ENCODE measurements at regions not wholly inside any gene's neighbourhood (a gene's known extent, or its start where the extent isn't known, plus 50 kb on each side); places are given as distances from the start of the nearest gene placed in this dataset.
A peak's percentile ranks its signal among the peaks of the same experiment; 100 is the strongest.

DNA sequence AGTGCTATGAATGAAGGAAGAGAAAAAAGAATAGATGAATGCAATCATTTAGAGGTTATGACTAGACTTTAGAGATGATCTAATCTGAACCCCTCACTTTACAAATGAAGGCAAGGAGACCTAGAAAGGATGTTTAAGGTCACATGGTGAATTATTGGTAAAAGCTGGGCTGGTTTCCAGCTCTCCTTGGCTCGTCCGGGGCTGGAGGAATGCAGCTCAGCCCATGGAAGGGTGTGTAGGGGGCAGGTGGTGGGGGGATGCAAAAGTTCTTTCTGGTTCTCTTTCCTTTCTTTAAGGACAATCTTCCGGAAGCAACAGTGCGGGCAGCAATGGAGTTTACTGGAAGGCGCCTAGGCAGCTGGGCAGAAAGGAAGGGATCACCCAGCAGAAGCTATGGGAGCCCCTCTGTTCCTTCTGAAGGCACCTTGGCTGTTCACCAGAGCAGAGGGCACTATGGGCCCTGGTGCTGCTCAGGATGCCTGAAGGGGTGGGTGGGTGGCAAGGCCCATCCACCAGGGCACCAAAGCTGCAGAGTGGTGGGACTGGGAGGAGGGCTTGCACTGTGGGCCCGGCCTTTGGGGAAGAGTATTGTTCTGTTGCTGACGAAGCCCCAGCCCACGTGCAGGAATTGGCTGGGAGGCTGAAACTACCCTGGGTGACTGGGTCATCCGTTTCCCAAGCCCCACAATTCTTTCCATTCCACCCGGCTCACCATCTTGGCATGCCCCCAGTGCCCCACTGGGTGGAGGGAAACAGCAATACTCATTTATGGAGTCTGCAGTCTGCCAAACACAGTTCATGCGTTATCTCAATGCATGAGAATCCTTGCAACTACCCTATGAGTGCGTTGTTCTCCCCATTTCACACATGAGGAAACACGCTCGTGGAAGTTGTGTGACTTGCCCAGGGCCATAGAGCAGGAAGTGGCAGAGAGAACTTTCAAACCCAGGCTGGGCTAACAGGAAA, 78.2 kb downstream of the IRF2BPL start:
- no peak for DNase-seq (ENCODE audit: low read depth, low spot score)
- H3K27ac ChIP-seq (ENCODE audit: low read depth, low read length) = peak overlapping the region; percentile 52
- no peaks in the 10 kb centered on the region for H3K9me3 ChIP-seq (ENCODE audit: control insufficient read depth, insufficient read depth, low read length)
- no peaks in the 10 kb centered on the region for H3K27me3 ChIP-seq (ENCODE audit: control insufficient read depth, insufficient read depth, low read length)
- ChIA-PET POLR2A (interaction anchor here (0.6 to 1.0 kb wide), 3 partner anchors 11 to 46 kb away, joined by 4 to 11 read pairs (median 5); no protein-coding TSS in a partner anchor), CTCF (interaction anchor here (0.6 to 1.6 kb wide), 5 partner anchors 34 to 366 kb away, joined by 3 to 12 read pairs (median 5); no protein-coding TSS in a partner anchor)
- no peak overlapping the region for H3K4me3 ChIP-seq (ENCODE audit: low read depth, low read length)
- TF ChIP-seq, protein P1, sequence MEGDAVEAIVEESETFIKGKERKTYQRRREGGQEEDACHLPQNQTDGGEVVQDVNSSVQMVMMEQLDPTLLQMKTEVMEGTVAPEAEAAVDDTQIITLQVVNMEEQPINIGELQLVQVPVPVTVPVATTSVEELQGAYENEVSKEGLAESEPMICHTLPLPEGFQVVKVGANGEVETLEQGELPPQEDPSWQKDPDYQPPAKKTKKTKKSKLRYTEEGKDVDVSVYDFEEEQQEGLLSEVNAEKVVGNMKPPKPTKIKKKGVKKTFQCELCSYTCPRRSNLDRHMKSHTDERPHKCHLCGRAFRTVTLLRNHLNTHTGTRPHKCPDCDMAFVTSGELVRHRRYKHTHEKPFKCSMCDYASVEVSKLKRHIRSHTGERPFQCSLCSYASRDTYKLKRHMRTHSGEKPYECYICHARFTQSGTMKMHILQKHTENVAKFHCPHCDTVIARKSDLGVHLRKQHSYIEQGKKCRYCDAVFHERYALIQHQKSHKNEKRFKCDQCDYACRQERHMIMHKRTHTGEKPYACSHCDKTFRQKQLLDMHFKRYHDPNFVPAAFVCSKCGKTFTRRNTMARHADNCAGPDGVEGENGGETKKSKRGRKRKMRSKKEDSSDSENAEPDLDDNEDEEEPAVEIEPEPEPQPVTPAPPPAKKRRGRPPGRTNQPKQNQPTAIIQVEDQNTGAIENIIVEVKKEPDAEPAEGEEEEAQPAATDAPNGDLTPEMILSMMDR (IDR thresholded peaks at IDR 0.05; ENCODE audit: low read depth, low read length) = no peak

DNA sequence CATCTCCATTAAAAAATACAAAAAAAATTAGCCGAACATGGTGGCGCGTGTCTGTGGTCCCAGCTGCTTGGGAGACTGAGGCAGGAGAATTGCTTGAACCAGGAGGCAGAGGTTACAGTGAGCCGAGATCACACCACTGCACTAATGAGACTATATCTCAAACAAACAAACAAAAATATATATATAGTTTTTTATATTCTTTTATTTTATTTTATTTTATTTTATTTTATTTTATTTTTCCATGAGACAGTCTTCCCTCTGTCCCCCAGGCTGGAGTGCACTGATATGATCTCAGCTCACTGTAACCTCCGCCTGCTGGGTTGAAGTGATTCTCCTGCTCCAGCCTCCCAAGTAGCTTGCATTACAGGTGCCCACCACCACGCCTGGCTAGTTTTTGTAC, 79.5 kb downstream of the IRF2BPL start:
- CTCF ChIA-PET = interaction anchor here (1.5 kb wide), 1 partner anchor 32 kb away, joined by 5 read pairs; no protein-coding TSS in a partner anchor
- Histone ChIP-seq H3K4me3 (ENCODE audit: low read depth, low read length) (no peak overlapping the region), H3K9me3 (ENCODE audit: control insufficient read depth, insufficient read depth, low read length) (no peaks in the 10 kb centered on the region), H3K27me3 (ENCODE audit: control insufficient read depth, insufficient read depth, low read length) (no peaks in the 10 kb centered on the region), H3K27ac (ENCODE audit: low read depth, low read length) (no peak overlapping the region)
- TF ChIP-seq, protein P1 (IDR thresholded peaks at IDR 0.05; ENCODE audit: low read depth, low read length) = no peak
- POLR2A ChIA-PET = no interaction called here
- no peak for DNase-seq (ENCODE audit: low read depth, low spot score)

DNA sequence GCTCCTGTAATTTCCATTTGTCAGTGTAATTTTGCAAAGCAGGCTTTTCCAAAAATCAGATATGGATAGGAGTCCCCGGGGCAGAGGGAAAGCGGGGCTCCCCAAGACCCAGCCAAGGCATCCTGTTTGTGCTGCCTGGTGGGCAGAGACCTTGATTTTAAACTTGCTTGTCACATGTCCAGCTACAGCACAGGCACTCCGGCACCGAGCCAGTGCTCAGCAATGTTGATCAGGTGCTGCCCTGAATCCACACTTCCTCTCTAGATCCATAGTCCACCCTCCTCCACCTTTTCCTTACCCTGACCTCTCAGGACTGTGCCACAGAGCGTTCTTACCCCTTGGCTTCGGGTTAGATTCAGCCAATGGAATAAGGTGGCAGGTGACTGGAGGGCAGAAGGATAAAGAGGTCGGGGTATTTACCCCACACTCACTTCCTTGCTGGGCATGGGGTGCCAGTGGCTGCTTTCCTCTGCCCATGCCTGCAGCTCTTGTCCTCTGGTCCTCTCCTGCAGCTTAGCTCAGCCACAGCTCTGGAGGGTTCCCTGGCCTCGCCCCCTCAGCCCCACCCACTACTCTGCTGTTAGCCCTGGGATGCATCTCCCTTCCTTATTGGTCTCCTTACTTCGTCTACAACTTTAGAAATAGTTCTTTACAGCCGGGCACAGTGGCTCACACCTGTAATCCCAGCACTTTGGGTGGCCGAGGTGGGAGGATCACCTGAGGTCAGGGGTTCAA, 80.1 kb downstream of the IRF2BPL start:
- no peak overlapping the region for H3K4me3 ChIP-seq (ENCODE audit: low read depth, low read length)
- CTCF ChIA-PET = no interaction called here
- no peak for DNase-seq (ENCODE audit: low read depth, low spot score)
- TF ChIP-seq, protein P1 (IDR thresholded peaks at IDR 0.05; ENCODE audit: low read depth, low read length) = no peak
- no peaks in the 10 kb centered on the region for H3K27me3 ChIP-seq (ENCODE audit: control insufficient read depth, insufficient read depth, low read length)
- H3K27ac ChIP-seq (ENCODE audit: low read depth, low read length) = peak overlapping the region; percentile 93
- H3K9me3 ChIP-seq (ENCODE audit: control insufficient read depth, insufficient read depth, low read length) = no peaks in the 10 kb centered on the region
- POLR2A ChIA-PET = interaction anchor here (1.3 to 1.5 kb wide), 3 partner anchors 14 to 44 kb away, joined by 3 to 15 read pairs (median 5); no protein-coding TSS in a partner anchor

DNA sequence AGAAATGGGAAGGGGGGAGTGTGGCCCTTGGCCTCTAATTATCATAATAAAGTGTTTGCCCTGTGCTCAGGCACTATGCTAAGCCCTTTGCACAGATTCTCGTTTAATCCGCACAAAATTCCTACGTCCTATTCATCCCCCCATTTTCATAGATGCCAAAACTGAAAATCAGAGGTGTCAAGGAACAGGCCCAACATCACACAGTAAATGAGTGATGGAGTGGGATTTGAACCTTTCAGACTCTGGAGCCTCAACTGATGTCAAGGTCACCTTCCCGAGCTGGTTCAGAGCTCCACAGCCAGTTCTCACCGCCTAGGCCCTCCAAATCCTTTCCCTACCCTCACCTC, 80.7 kb downstream of the IRF2BPL start:
- no peaks in the 10 kb centered on the region for H3K27me3 ChIP-seq (ENCODE audit: control insufficient read depth, insufficient read depth, low read length)
- TF ChIP-seq, protein P1 (IDR thresholded peaks at IDR 0.05; ENCODE audit: low read depth, low read length) = no peak
- H3K27ac ChIP-seq (ENCODE audit: low read depth, low read length) = peak overlapping the region; percentile 93
- H3K4me3 ChIP-seq (ENCODE audit: low read depth, low read length) = no peak overlapping the region
- H3K9me3 ChIP-seq (ENCODE audit: control insufficient read depth, insufficient read depth, low read length) = no peaks in the 10 kb centered on the region
- no peak for DNase-seq (ENCODE audit: low read depth, low spot score)
- ChIA-PET POLR2A (interaction anchor here (0.6 to 1.5 kb wide), 6 partner anchors 8 to 123 kb away, joined by 3 to 15 read pairs (median 4); no protein-coding TSS in a partner anchor), CTCF (interaction anchor here (0.6 to 1.3 kb wide), 5 partner anchors 13 to 121 kb away, joined by 3 to 5 read pairs (median 3); no protein-coding TSS in a partner anchor)
